Progenitor cell of endocrine pancreas (in vitro differentiated cells): ENCODE measurements at regions not wholly inside any gene's neighbourhood (a gene's known extent, or its start where the extent isn't known, plus 50 kb on each side); places are given as distances from the start of the nearest gene placed in this dataset.

Experiments used
- DNase-seq: peaks from one replicate; pipeline ENCODE4 v3.0.0; 2021; ENCODE audit warnings: low spot score; ENCODE audit not compliant: unreplicated experiment
- H3K27ac Mint-ChIP-seq: 2 replicates; pipeline ENCODE4 v1.8.0; 2021; ENCODE audit warnings: mild to moderate bottlenecking, moderate library complexity, mixed read lengths
- H3K27me3 Mint-ChIP-seq: 2 replicates; pipeline ENCODE4 v1.8.0; 2021; ENCODE audit warnings: mixed read lengths
- H3K36me3 Mint-ChIP-seq: 2 replicates; pipeline ENCODE4 v1.8.0; 2022; ENCODE audit warnings: mixed read lengths; ENCODE audit not compliant: insufficient read depth
- H3K4me1 Mint-ChIP-seq: 2 replicates; pipeline ENCODE4 v1.8.0; 2021; ENCODE audit warnings: low read depth, mixed read lengths
- H3K4me3 Mint-ChIP-seq: 2 replicates; pipeline ENCODE4 v1.8.0; 2021; ENCODE audit warnings: low read depth, mild to moderate bottlenecking, moderate library complexity, mixed read lengths
- H3K9me3 Mint-ChIP-seq: 2 replicates; pipeline ENCODE4 v1.8.0; 2021; ENCODE audit warnings: low read depth, mixed read lengths
- TF ChIP-seq, protein P1 (sequence below): fragments of 200-600 bp; sonication (generic); IDR thresholded peaks from one replicate; pipeline ENCODE4 v1.5.0; 2021; ENCODE audit warnings: antibody characterized with exemption, mild to moderate bottlenecking; ENCODE audit not compliant: unreplicated experiment

DNA sequence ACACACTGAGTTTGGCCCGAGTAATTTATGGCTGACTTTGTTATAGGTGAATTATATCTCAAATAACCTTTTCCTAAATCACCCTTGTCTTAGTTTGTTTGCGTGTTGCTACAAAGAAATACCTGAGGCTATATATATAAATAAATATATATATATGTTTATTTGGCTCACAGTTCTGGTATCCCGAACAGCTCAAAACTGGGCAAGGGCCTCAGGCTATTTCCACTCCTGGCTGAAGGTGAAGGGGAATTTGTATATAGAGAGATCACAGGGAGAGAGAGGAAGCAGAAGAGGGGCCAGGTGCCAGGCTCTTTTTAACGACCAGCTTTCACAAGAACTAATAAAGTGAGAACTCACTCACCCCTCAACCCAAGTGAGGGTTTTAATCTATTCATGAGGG lies 159.9 kb upstream of the STARD13 start:
- no peak for DNase-seq
- Mint-ChIP-seq H3K27me3 (no peaks in the 10 kb centered on the region), H3K27ac (no peak overlapping the region), H3K4me3 (no peak overlapping the region), H3K36me3 (no peaks in the 10 kb centered on the region), H3K9me3 (peaks cover 7% of the 10 kb centered on the region), H3K4me1 (peaks cover 15% of the 10 kb centered on the region)
- TF ChIP-seq, protein P1, sequence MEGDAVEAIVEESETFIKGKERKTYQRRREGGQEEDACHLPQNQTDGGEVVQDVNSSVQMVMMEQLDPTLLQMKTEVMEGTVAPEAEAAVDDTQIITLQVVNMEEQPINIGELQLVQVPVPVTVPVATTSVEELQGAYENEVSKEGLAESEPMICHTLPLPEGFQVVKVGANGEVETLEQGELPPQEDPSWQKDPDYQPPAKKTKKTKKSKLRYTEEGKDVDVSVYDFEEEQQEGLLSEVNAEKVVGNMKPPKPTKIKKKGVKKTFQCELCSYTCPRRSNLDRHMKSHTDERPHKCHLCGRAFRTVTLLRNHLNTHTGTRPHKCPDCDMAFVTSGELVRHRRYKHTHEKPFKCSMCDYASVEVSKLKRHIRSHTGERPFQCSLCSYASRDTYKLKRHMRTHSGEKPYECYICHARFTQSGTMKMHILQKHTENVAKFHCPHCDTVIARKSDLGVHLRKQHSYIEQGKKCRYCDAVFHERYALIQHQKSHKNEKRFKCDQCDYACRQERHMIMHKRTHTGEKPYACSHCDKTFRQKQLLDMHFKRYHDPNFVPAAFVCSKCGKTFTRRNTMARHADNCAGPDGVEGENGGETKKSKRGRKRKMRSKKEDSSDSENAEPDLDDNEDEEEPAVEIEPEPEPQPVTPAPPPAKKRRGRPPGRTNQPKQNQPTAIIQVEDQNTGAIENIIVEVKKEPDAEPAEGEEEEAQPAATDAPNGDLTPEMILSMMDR: no peak

GRCh38 chr13:33446821-33447725 lies 161.5 kb upstream of the STARD13 start:
- Mint-ChIP-seq H3K4me1 (peaks cover 12% of the 10 kb centered on the region), H3K36me3 (no peaks in the 10 kb centered on the region), H3K9me3 (peaks cover 7% of the 10 kb centered on the region), H3K27ac (no peak overlapping the region), H3K27me3 (no peaks in the 10 kb centered on the region), H3K4me3 (no peak overlapping the region)
- no peak for DNase-seq
- TF ChIP-seq, protein P1: no peak

- TF ChIP-seq, protein P1: no peak
- Mint-ChIP-seq H3K9me3 (peaks cover 7% of the 10 kb centered on the region), H3K4me1 (peaks cover 12% of the 10 kb centered on the region), H3K36me3 (no peaks in the 10 kb centered on the region), H3K27ac (no peak overlapping the region), H3K27me3 (no peaks in the 10 kb centered on the region), H3K4me3 (no peak overlapping the region)
- DNase-seq: no peak
Measured at GRCh38 chr13:33448889-33449288, 163.3 kb upstream of the STARD13 start.

GRCh38 chr13:33450956-33451709 lies 165.6 kb upstream of the STARD13 start:
- Mint-ChIP-seq H3K27me3 (no peaks in the 10 kb centered on the region), H3K4me1 (peaks cover 3% of the 10 kb centered on the region), H3K36me3 (no peaks in the 10 kb centered on the region)

More at GRCh38 chr13:33450956-33451709, 165.6 kb upstream of the STARD13 start:
- DNase-seq: no peak
- H3K9me3 Mint-ChIP-seq: peaks cover 7% of the 10 kb centered on the region
- TF ChIP-seq, protein P1: no peak
- H3K4me3 Mint-ChIP-seq: no peak overlapping the region
- H3K27ac Mint-ChIP-seq: peak overlapping the region; percentile 15
